Retina (tissue), 1 donor: ENCODE measurements at regions not wholly inside any gene's neighbourhood (a gene's known extent, or its start where the extent isn't known, plus 50 kb on each side); places are given as distances from the start of the nearest gene placed in this dataset.
"Not testable (repeated sequence)": the region's sequence is repeated elsewhere in the genome, so short reads cannot be mapped to it uniquely, and the experiment has no call there.

ENCODE experiments used
- DNase-seq: peaks from one replicate; pipeline ENCODE4 v3.0.0-alpha.2; 2016

DNA sequence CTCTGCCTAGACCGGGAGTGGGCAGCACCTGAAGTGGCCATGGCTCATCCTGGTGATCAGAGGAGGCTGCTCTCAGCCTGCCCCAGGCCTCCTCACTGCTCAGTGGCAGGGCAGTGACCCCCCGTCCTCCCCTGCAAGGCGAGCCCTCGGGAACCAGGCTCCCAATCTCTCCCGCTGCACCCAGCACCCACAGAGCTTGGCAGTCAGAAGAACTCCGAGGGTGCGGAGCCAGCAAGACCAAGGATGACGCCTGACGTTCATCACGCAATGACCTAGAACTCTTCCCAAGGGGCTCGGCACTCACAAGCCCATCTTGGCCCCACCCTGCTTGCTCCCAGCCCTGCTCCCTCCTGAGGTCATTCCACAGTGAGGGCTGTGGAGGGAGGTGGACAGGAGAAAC, 189.8 kb upstream of the SALL3 start:
- no peak for DNase-seq

DNA sequence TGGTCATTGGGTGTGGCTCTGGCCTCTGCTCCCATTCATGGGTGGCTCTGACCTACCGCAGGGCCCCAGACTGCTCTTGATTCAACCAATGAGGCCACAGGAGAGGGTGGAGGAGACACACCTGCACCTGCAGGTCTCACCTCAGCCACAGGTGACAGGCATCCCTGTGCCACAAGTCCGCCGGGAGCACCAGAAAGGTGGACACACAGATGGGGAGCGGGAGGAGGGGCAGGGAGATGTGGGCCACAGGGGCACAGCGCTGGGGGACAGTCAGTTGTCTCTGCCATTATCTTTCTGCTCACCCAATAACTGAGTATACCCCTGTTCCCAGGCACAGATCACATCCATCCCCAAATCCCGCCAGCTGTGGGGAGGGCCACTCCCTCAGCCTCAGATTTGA, 189.1 kb upstream of the SALL3 start:
- DNase-seq = no peak

DNA sequence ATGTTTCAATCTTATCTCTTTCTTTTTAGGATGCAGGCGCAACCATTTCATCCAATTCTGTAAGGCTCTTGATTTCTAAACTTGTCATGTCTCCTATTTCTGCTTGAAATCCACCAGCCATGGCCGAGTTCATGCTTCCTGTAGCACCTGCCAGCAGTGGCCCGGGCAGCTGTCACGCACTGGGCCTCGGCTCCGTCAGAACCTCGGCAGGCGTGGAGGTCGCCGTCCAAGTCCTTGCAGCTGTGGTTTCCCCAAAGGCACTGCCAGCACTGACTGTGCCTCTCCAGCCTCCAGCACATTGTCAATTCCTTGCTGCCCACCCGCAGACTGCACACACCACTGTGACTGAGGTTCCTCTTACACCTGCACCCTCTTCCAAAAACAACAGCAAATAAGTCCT, 188.7 kb upstream of the SALL3 start:
- no peak for DNase-seq

DNA sequence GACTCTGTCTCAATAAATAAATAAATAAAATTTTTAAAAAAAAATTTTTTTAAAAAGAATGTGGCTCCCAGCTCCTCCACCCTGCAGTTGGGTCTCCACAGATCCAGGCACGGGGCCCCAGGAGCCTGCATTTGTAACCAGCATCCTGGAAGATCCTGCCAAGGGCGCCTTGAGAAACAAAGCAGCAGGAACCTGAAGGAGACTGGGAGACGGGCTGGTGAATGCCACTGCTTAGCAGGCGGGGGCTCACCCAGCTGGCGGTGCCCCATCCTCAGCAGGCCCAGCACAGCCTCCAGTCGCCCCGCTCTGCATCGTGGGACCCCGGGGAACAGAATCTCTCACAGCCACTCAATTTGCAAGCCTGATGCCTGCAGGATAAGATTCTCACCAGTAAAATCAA, 187.5 kb upstream of the SALL3 start:
- DNase-seq = no peak

DNA sequence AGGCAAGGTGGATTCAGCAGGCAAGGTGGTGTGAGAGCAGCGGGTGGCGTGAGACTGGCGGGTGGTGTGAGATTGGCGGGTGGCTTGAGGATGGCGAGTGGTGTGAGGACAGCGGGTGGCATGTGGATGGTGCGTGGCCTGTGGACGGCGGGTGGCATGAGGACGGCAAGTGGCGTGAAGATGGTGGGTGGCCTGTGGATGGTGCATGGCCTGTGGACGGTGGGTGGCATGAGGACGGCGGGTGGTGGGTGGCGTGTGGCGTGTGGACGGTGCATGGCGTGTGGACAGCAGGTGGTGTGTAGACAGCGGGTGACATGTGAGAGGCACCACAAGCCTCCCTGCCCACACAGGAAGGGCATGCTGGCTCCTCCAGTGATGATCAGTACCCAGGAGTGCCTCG, 186.9 kb upstream of the SALL3 start:
- DNase-seq = no peak

DNA sequence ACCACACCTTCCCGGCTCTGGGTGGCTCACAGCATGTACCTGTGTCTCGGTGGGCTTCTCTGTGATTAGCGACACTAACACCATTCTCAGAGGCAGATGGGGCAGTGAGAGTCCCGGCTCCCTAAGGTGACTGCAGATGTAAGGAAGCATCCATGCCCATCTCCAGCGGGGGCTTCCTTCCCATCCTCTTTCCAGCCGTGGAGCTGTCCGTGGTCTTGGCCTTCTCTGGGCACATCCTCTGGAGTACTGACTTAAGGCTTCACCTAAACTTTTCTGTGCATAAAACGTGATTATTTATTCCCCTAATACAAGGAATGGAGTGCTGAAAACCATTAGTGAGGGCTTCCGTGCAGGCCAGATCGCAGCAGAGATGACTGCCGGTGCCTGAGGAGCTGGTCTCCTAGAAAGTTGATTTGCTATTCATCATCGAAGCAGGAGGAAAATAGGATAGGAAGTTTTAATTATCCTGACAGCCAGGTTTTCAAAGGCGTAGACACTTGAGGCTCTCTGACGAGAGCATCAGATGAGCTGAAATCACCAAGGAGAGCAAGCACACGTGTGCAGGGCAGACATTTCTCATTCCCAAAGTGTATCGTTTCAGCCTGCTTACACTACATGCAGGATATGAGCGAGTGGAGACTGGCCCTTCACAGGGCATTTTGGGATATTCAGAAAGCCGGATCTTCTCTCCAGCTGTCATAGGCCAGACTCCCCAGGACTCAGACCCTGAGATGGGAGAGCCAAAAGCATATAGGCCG, 186.1 kb upstream of the SALL3 start:
- DNase-seq = no peak

DNA sequence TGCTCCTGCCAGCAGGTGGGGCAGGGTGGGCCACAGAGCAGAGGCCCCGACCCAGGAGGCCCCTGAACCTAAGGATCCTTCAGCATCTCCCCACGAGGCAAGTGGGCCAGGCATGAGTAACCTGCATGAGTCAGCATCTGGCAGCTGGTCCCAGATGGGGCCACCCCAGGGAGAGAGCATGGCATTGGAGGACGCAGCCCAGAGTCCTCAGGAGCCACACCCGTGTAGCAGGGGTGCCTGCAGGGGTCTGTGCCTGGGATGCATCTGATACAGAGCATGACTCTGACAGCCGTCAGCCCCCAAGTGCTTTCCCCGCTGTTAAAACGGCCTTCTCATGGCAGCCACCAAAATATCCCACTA, 185.6 kb upstream of the SALL3 start:
- DNase-seq = no peak

DNA sequence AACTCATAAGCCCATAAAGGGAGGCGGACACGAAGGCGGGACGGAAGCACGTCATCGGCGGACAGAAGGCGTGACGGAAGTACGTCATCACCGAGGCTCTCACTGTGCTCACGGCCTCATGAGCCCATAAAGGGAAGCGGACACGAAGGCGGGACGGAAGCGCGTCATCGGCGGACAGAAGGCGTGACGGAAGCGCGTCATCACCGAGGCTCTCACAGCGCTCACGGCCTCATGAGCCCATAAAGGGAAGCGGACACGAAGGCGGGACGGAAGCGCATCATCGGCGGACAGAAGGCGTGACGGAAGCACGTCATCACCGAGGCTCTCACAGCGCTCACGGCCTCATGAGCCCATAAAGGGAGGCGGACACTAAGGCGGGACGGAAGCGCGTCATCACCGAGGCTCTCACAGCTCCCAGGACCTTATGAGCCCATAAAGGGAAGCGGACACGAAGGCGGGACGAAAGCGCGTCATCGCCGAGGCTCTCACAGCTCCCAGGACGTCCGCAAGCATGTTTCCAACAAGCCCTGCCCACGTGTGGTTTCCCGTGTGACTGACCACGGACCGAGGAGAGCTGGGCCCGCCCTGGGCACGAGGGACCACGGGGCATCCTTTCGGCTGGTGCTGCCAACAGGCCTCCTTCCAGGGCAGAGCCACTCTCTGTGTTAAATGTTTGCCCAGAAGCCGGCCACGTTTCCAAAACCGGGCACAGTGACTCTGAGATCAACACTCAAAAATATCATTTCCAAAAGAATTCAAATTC, 182.7 kb upstream of the SALL3 start:
- no peak for DNase-seq

DNA sequence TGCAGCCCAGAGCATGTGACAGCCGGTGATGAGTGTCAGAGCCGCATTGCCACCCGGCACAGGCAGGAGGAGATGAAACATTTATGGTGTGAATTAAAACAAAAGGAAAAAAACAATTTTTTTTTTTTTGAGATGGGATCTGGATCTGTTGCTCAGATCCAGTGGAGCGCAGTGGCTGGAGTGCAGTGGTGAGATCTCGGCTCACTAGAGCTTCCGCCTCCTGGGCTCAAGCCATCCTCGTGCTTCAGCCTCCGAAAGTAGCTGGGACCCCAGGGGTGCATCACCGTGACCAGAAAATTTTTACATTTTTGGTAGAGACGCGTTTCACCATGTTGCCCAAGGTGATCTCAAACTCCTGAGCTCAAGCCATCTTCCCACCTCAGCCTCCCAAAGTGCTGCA, 182.1 kb upstream of the SALL3 start:
- DNase-seq = no peak

DNA sequence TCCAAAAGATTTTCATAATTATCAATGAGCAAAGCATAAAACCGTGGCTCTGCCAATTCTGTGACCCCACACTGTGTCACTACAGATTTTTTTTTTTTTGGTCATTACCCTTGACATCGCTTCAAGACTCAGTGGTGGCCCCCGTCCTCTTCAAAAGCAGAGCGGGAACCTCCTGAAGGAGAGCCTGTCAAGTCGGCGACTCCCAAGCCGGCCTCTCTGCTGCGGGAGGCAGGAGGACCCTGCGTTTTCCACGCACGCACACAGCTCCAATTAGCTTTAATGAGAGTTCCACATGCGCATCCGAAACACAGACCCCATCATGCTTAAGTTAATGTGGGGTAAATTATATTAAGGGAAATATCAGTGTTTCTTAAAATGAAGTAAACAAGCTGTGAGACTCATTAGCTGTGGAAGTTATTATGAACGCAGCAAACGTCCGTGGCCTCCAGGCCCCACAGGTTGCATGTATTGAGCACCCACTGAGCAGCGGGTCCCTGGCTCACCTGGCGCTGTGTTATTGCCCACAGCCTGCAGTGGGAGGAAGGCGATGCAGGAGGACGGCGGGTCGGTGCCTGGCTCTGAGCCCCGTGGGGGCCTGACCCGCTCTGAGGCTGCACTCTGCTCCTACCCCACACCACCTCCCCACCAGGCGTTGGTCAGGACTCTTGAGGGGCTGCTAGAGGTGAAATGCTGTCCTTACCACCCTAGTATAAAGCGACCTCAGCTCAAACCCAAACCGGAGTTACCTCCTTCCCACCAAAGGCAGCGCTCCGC, 181.0 kb upstream of the SALL3 start:
- DNase-seq = no peak

DNA sequence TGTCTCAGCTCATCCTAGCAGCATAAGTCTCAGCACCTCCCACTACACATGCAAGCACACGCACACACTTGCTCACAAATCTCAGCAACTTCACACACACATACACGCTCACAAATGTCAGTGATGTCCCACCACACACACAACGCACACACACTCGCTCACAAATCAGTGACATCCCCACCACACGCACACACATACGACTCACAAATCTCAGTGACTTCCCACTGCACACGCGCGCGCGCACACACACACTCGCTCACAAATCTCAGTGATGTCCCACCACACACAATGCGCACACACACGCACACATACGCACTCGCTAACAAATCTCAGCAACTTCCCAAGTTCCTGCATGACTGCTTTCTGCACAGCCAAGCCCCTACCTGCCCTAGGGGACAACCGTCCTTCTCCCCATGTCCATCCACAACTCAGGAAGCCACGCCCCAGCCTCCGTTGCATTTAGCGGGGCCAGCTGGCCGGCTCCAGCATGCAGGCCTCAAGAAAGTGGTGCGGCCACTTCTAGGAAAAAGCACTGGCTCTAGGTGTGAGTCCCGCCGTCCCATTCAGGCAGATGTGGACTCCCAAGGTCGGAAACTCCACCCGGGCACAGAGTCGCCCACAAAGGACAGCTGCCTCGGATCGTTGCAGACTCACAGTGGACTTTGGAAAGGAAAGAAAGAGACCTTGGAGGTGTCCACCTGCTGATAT, 180.1 kb upstream of the SALL3 start:
- DNase-seq = no peak

DNA sequence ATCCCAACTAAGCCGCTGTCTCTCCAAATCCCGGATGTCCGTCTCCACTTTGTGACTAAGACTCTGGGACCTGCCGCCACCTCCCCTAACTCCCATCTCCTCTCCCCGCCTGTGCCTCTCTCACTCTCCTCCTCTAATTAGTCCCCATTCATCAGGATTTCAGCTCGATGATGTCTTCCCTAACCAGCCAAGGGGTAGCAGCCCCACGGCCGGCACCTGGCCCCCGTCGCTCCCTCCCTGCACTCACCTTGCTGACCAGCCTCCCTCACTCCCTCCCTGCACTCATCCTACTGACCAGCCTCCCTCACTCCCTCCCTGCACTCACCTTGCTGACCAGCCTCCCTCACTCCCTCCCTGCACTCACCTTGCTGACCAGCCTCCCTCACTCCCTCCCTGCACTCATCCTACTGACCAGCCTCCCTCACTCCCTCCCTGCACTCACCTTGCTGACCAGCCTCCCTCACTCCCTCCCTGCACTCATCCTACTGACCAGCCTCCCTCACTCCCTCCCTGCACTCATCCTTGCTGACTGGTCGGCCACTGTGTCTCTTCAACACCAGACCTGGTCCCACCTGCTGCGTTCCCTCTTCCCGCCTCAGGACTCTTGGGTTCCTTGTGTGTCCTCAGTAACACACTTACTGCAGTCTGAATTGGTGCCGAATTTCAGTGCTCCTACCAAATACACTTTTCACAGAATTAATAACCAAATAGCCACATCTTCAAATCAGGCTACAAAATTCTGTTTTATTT, 179.3 kb upstream of the SALL3 start:
- DNase-seq = not testable (repeated sequence)

DNA sequence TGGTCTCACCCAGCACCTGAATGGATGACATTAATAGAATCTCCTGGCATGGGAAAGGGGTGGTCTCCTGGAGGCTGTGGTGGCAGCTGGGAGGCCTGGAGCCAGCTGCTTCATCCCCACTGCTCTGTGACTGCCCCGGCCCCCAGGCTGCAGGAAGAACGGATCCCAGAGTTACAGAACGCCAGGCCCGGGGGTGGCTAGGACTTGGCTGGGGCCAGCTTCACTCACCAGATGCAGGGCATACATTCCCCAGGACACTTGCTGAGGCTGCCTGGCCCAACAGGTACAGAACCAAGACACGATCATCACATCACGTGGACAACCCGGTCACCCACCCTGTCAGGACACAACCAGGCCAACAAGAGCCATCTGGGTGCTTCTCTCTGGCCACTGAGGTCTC, 178.6 kb upstream of the SALL3 start:
- DNase-seq = no peak

DNA sequence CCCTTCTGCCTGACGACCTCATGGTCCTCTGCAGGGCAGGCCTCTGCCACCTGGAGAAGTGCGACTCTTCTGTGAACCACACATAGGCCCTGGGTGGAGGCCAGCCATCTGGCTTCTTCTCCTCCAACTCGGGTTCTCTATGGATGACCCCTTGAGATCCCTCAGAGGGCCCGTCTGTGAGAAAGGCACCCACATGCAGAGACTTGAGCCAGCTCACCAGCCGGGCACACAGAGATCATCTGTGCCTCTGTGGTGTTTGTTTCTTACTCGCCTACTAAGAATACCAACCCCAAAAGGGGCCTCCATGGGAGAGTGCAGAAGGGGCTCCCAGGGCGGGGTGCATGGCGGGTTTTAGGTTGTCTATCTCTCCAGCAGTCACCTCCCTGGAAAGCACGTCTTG, 176.5 kb upstream of the SALL3 start:
- DNase-seq = no peak

DNA sequence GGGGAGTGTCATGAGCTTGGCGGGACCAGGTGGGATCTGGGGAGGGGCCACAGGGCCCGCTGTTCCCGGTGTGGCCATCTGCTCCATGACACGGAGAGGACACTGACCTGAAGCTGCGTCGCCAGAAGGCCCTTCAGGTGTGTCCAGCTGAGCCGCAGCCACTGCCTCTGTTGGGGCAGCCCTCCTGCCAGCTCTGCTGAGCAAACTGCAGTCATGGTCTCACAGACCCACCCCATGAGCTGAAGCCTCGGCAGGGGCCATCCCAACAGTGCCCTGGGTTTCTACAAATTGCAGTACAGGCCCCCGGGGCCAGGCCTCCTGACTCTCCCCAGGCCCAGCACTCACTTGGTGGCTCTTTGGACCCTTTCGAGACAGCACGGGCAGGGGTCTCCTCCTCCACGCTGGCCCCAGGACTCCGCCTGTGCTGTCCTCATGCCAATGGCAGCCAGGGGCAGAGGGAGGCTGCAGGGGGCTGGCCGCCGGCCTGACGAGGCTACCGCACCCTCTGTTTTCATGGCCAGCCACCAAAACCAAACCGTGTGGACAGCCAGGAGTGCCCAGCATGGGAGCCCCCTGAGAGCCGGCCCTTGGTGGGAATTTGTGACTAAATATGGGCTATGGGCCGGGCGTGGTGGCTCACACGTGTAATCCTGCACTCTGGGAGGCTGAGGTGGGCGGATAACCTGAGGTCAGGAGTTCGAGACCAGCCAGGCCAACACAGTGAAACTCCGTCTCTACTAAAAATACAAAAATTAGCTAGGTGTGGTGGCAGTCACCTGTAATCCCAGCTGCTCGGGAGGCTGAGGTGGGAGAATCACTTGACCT, 175.2 kb upstream of the SALL3 start:
- DNase-seq = no peak

DNA sequence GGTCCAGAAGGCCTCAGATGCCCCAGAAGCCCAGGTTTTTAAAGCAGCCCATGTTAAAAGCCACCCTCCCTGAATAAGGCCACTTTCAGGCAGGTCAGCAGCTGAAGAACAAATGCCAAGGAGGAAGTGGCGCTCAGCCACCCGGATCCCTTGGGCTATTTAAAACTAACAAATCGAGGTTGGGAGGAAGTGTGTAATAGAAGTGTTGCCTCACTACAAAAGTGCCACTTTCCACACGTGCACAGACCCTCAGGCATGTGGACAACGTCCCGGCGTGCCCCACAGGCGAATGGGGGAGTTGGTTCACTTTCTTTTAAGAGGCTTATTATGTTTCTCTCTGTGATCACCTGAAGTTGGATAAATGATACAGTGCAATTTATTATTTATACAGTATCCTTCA, 173.8 kb upstream of the SALL3 start:
- DNase-seq = no peak

DNA sequence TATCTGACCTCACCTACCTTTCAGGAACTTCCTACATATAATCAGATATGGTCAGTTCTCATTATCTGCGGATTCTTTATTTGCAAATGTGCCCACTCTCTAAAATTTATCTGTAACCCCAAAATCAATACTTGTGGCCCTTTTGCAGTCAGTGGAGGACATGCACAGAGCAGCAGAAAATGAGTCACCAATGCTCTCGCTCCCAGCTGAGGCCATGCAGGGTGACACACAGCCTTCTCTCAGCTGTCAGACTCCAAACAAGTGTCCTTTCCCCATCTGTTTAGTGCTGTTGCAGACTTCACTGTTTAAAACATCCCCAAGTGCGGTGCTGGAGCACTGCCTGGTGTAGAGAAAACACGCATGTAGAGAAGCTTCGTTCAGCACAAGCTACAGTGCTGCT, 171.9 kb upstream of the SALL3 start:
- DNase-seq = no peak

DNA sequence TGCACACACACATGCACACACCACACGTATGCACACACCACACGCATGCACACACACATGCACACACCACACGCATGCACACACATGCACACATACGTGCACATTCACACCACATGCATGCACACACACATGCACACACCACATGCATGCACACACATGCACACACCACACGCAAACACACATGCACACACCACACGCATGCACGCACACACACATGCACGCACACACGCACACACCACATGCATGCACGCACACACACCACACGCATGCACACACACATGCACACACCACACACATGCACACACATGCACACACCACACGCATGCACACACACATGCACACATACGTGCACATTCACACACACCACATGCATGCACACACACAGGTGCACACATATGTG, 169.8 kb upstream of the SALL3 start:
- no peak for DNase-seq

DNA sequence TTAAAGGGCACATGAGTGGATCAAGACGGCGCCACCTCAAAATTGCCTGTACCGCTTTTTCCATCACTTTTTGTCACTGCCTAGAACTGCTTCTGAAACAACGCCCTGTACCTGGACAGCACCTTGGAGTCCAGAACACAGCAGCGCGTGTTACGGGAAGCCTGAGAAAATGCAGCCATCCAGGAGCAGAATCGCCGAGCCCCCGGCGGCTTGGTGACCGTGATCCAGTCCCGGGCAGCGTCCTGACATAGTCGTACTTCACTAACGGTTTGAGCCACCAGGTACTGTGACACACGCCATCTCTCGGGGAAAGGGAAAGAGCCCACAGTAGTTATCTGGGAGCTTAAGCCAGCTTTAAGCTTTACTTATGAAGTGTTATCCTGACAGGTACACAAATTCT, 168.9 kb upstream of the SALL3 start:
- no peak for DNase-seq

DNA sequence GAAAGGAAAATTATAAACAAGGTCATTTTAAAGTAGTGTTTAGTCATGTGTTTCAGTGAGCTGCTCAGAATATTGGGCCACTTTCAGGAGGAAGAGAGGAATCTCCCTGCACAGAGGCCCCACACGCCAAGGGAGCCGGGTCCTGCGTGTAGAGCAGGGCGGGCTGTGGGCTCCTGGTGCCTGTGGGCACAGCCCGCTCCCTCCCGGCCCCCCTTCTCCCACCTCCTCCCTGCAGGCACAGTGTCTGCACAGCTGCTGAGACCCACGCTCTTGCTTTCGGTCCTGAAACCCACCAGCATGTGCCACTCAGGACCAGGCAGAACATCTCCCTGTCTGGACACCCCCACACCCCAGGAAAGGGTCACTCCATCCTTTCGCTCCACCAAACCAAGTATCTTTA, 167.6 kb upstream of the SALL3 start:
- no peak for DNase-seq

DNA sequence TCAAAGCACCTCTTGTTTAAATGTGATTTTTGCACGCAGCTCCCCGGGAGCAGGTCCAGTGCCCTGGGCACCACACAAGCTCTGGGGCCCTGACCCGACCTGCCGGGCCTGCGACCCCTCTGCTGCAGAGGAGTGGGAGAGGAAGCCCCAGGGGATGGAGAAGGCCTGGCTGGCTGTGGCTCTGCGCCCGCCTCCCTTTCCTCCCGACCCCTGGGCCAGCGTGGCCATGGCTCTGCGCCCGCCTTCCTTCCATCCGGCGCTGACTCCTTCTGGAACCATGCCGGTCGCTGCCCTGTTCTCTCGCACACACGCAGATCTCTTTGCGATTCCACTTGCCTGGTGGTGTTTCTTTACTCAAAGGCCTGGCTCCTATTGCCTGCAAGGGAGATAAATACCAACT, 166.5 kb upstream of the SALL3 start:
- no peak for DNase-seq
